ENCODE measurements at regions not wholly inside any gene's neighbourhood (a gene's known extent, or its start where the extent isn't known, plus 50 kb on each side); places are given as distances from the start of the nearest gene placed in this dataset.
A peak's percentile ranks its signal among the peaks of the same experiment; 100 is the strongest.

DNA sequence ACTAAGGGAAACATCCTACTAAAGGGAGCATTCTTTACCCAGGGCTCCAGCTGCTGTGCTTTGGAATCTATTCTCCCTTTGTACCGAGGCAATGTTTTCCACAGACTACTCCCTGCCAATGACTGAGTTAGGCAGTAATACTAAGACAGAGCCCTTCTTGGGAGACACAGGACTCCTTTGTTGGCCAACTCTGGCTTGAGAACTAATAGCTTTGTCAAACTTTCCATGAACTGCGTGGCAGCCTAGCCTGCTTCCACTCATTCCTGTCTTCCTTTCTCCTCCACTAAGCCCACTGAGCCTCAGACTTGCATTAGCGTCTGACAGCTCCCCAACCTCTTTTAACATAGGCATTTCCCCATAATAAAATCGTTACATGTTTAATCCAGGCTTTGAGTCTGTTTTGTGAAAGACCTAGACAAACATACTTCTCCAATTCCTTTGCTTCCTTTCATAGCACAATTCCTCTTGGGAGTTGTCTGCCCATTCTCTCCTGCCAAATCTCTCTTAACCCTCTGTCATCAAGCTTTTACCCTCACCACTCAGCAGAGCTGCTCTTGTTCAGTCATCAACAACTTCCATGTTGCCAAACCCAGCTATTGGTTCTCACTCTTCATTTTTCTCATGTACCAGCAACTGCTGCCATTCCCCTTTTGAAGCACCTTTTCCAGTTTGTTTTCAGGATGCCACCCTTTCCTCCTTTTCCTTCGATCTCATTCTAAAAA lies 300.3 kb upstream of the IGFBP7 start:
- Mint-ChIP-seq H3K9me3 (no peaks in the 10 kb centered on the region), H3K27me3 (ENCODE audit: low read depth) (no peaks in the 10 kb centered on the region), H3K4me1 (no peaks in the 10 kb centered on the region), H3K27ac (no peak overlapping the region), H3K4me3 (no peak overlapping the region), H3K36me3 (ENCODE audit: low read depth) (no peaks in the 10 kb centered on the region)
- TF ChIP-seq CTCF (IDR thresholded peaks at IDR 0.05; ENCODE audit: unreplicated experiment in 3 of 3): no peak

GRCh38 chr4:57405359-57405758 lies 295.2 kb upstream of the IGFBP7 start:
- no peaks in the 10 kb centered on the region for H3K4me1 Mint-ChIP-seq
- no peak overlapping the region for H3K27ac Mint-ChIP-seq
- TF ChIP-seq CTCF (IDR thresholded peaks at IDR 0.05; ENCODE audit: unreplicated experiment in 3 of 3): no peak
- no peaks in the 10 kb centered on the region for H3K36me3 Mint-ChIP-seq (ENCODE audit: low read depth)
- H3K9me3 Mint-ChIP-seq: no peaks in the 10 kb centered on the region
- peaks cover 4% of the 10 kb centered on the region for H3K27me3 Mint-ChIP-seq (ENCODE audit: low read depth)
- no peak overlapping the region for H3K4me3 Mint-ChIP-seq

- no peak overlapping the region for H3K4me3 Mint-ChIP-seq
- H3K27ac Mint-ChIP-seq: peak overlapping the region in 1 of 3 experiments; percentile 47
- no peaks in the 10 kb centered on the region for H3K9me3 Mint-ChIP-seq
- no peak for TF ChIP-seq CTCF (IDR thresholded peaks at IDR 0.05; ENCODE audit: unreplicated experiment in 3 of 3)
- peaks cover 4% of the 10 kb centered on the region for H3K27me3 Mint-ChIP-seq (ENCODE audit: low read depth)
- no peaks in the 10 kb centered on the region for H3K4me1 Mint-ChIP-seq
- no peaks in the 10 kb centered on the region for H3K36me3 Mint-ChIP-seq (ENCODE audit: low read depth)
Observed at GRCh38 chr4:57404483-57404882, 294.3 kb upstream of the IGFBP7 start.

GRCh38 chr4:57403591-57403990 lies 293.4 kb upstream of the IGFBP7 start:
- Mint-ChIP-seq H3K36me3 (ENCODE audit: low read depth) (no peaks in the 10 kb centered on the region), H3K27ac (no peak overlapping the region), H3K27me3 (ENCODE audit: low read depth) (peaks cover 4% of the 10 kb centered on the region), H3K4me3 (no peak overlapping the region), H3K9me3 (no peaks in the 10 kb centered on the region), H3K4me1 (no peaks in the 10 kb centered on the region)
- no peak for TF ChIP-seq CTCF (IDR thresholded peaks at IDR 0.05; ENCODE audit: unreplicated experiment in 3 of 3)

- Mint-ChIP-seq H3K36me3 (ENCODE audit: low read depth) (no peaks in the 10 kb centered on the region), H3K4me3 (no peak overlapping the region), H3K27ac (no peak overlapping the region), H3K27me3 (ENCODE audit: low read depth) (peaks cover 4% of the 10 kb centered on the region), H3K4me1 (no peaks in the 10 kb centered on the region), H3K9me3 (no peaks in the 10 kb centered on the region)
- no peak for TF ChIP-seq CTCF (IDR thresholded peaks at IDR 0.05; ENCODE audit: unreplicated experiment in 3 of 3)
Observed at GRCh38 chr4:57401586-57401985, 291.4 kb upstream of the IGFBP7 start.

GRCh38 chr4:57378766-57379165 lies 268.6 kb upstream of the IGFBP7 start:
- Mint-ChIP-seq H3K27ac (no peak overlapping the region), H3K4me1 (no peaks in the 10 kb centered on the region), H3K9me3 (peaks cover 21% of the 10 kb centered on the region), H3K4me3 (no peak overlapping the region), H3K36me3 (ENCODE audit: low read depth) (no peaks in the 10 kb centered on the region), H3K27me3 (ENCODE audit: low read depth) (peaks cover 8% of the 10 kb centered on the region)
- no peak for TF ChIP-seq CTCF (IDR thresholded peaks at IDR 0.05; ENCODE audit: unreplicated experiment in 3 of 3)
